DND-41 (cell line): ENCODE measurements at regions not wholly inside any gene's neighbourhood (a gene's known extent, or its start where the extent isn't known, plus 50 kb on each side); places are given as distances from the start of the nearest gene placed in this dataset.

Source experiments
- ATAC-seq: fragments of 200-7000 bp; cut with Tn5 transposase; 3 replicates; pipeline ENCODE4 v1.9.1; 2021; ENCODE audit warnings: low read depth; ENCODE audit not compliant: insufficient read depth
- DNase-seq: peaks from one replicate; pipeline ENCODE4 v3.0.0-alpha.2; 2020
- H2AFZ ChIP-seq: 2 replicates; pipeline ENCODE4 v1.6.0; 2012; ENCODE audit warnings: low read depth, low read length
- H3K27ac ChIP-seq: 2 replicates; pipeline ENCODE4 v1.5.1; 2012; ENCODE audit warnings: low read length, inconsistent platforms
- H3K27me3 ChIP-seq: fragments of 200-600 bp; sonication (generic); 2 replicates; pipeline ENCODE4 v1.6.0; 2012; ENCODE audit warnings: low read length, mild to moderate bottlenecking, inconsistent platforms; ENCODE audit not compliant: insufficient read depth, poor library complexity
- H3K36me3 ChIP-seq: 2 replicates; pipeline ENCODE4 v1.5.1; 2012; ENCODE audit warnings: low read length, inconsistent platforms; ENCODE audit not compliant: insufficient read depth
- H3K4me1 ChIP-seq: 2 replicates; pipeline ENCODE4 v1.5.1; 2012; ENCODE audit warnings: mild to moderate bottlenecking, low read length; ENCODE audit not compliant: insufficient read depth
- H3K4me2 ChIP-seq: 2 replicates; pipeline ENCODE4 v1.6.0; 2012; ENCODE audit warnings: mild to moderate bottlenecking, moderate library complexity, low read length, inconsistent platforms; ENCODE audit not compliant: insufficient read depth
- H3K4me3 ChIP-seq, 2 experiments: fragments of 200-600 bp in 1 of 2; shearing (Covaris generic) in 1 of 2; 2 replicates each; pipeline ENCODE4 v1.5.1; 2012 to 2016; ENCODE audit warnings: inconsistent platforms in 2 of 2, low read length in 2 of 2, mild to moderate bottlenecking in 2 of 2, low read depth in 1 of 2, moderate library complexity in 1 of 2
- H3K79me2 ChIP-seq: 2 replicates; pipeline ENCODE4 v1.6.0; 2012; ENCODE audit warnings: low read length, inconsistent platforms; ENCODE audit not compliant: insufficient read depth
- H3K9ac ChIP-seq: 2 replicates; pipeline ENCODE4 v1.6.0; 2012; ENCODE audit warnings: low read depth, mild to moderate bottlenecking, inconsistent platforms, low read length, moderate library complexity
- H3K9me3 ChIP-seq: 2 replicates; pipeline ENCODE4 v1.5.1; 2012; ENCODE audit warnings: low read length, moderate library complexity, mild to moderate bottlenecking, inconsistent platforms; ENCODE audit not compliant: insufficient read depth, severe bottlenecking
- H4K20me1 ChIP-seq: 2 replicates; pipeline ENCODE4 v1.6.0; 2012; ENCODE audit warnings: low read length; ENCODE audit not compliant: insufficient read depth
- EZH2 ChIP-seq: IDR thresholded peaks from 3 replicates; pipeline ENCODE4 v1.6.1; 2012; ENCODE audit warnings: borderline replicate concordance, low read depth, mild to moderate bottlenecking, moderate library complexity, low read length, inconsistent platforms; ENCODE audit not compliant: severe bottlenecking
- TF ChIP-seq, protein P1 (sequence below): IDR thresholded peaks from 2 replicates; pipeline ENCODE4 v1.5.1; 2012; ENCODE audit warnings: borderline replicate concordance, low read length, moderate library complexity, mild to moderate bottlenecking; ENCODE audit not compliant: poor library complexity, severe bottlenecking; ENCODE audit errors: extremely low read depth

DNA sequence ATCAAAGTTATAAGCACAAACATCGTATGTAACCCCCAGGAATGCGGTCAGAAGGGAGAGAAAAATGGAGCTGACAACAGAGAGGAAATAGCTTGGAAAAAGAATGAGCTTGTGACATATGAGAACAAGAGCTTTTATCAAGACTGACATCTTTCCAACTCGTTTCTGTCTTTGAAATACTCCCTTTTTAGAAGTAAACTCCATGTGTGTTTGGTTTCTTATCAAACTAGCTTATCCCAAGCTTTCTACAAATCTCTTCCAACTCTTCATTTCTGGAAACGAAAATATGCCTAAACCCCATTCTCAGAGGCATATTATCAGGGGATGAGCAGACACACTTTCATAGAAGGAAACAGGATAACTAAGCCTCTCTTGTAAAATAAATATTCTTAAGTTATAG, 235.4 kb downstream of the NAF1 start:
- Histone ChIP-seq H3K4me3 (no peak overlapping the region), H3K9me3 (no peaks in the 10 kb centered on the region), H3K36me3 (no peaks in the 10 kb centered on the region), H3K4me1 (no peaks in the 10 kb centered on the region), H3K4me2 (no peak overlapping the region), H3K27me3 (no peaks in the 10 kb centered on the region), H3K79me2 (no peaks in the 10 kb centered on the region), H4K20me1 (no peaks in the 10 kb centered on the region), H3K9ac (no peak overlapping the region), H3K27ac (no peak overlapping the region), H2AFZ (no peak overlapping the region)
- TF ChIP-seq, protein P1, sequence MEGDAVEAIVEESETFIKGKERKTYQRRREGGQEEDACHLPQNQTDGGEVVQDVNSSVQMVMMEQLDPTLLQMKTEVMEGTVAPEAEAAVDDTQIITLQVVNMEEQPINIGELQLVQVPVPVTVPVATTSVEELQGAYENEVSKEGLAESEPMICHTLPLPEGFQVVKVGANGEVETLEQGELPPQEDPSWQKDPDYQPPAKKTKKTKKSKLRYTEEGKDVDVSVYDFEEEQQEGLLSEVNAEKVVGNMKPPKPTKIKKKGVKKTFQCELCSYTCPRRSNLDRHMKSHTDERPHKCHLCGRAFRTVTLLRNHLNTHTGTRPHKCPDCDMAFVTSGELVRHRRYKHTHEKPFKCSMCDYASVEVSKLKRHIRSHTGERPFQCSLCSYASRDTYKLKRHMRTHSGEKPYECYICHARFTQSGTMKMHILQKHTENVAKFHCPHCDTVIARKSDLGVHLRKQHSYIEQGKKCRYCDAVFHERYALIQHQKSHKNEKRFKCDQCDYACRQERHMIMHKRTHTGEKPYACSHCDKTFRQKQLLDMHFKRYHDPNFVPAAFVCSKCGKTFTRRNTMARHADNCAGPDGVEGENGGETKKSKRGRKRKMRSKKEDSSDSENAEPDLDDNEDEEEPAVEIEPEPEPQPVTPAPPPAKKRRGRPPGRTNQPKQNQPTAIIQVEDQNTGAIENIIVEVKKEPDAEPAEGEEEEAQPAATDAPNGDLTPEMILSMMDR: no peak
- TF ChIP-seq EZH2: no peak
- ATAC-seq (no peak), DNase-seq (no peak)

DNA sequence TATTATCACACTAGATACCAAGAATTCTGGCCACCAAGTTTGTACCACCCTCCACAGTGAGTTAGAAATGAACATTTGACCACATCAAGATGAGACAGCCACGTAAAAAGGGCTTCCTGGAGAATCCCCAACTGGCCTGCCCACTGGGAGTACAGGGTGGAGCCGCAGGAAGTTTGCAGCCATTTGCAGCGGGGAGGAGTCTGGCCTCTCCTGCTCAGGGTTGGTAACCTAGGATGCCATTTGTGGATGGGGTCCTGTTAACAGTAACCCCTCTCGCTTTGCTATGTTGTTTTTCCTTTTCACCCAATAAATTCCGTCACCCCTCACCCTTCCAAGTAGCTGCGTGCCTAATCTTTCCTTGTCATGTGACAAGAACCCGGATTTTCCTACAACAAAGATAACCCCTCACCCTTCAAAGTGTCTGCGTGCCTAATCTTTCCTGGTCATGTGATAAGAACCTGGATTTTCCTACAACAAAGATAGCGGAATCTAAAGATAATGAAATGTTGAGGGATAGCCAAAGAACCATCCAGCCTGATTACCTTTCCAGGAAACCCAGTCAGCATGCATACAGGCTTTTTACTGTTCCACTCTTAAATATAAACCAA, 245.4 kb downstream of the NAF1 start:
- no peaks in the 10 kb centered on the region for H3K9me3 ChIP-seq
- no peak overlapping the region for H3K27ac ChIP-seq
- H3K4me3 ChIP-seq: no peak overlapping the region
- no peak overlapping the region for H3K9ac ChIP-seq
- no peak for DNase-seq
- no peaks in the 10 kb centered on the region for H3K27me3 ChIP-seq
- ATAC-seq: no peak
- H3K36me3 ChIP-seq: no peaks in the 10 kb centered on the region
- TF ChIP-seq, protein P1: no peak
- no peak for TF ChIP-seq EZH2
- H3K79me2 ChIP-seq: no peaks in the 10 kb centered on the region
- no peaks in the 10 kb centered on the region for H3K4me1 ChIP-seq
- H4K20me1 ChIP-seq: no peaks in the 10 kb centered on the region
- H2AFZ ChIP-seq: no peak overlapping the region
- no peak overlapping the region for H3K4me2 ChIP-seq

DNA sequence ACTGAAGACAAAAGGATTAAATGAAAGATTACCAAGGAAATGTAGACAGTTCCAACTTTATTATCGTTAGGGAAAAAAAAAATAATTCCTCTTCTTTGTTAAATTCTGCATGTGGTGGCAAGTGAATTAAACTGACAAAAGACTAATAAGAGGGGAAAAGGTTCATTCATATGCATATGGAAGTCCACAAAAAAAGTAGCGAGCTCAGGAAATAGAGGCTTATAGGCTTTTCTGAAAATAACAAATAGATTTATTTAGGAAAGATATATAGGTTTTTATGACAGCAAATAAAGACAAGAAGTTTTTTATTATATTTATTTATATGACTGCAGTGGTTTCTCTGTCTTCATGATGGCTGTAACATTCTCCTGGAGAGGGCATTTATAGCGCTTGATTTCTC, 246.0 kb downstream of the NAF1 start:
- H3K4me1 ChIP-seq: no peaks in the 10 kb centered on the region

More for the DNA sequence above, 246.0 kb downstream of the NAF1 start:
- H3K4me2 ChIP-seq: no peak overlapping the region
- no peaks in the 10 kb centered on the region for H3K79me2 ChIP-seq
- H4K20me1 ChIP-seq: no peaks in the 10 kb centered on the region
- no peak for DNase-seq
- H3K4me3 ChIP-seq: no peak overlapping the region
- ATAC-seq: no peak
- TF ChIP-seq, protein P1: no peak
- no peak for TF ChIP-seq EZH2
- H3K9ac ChIP-seq: no peak overlapping the region
- no peak overlapping the region for H2AFZ ChIP-seq
- H3K9me3 ChIP-seq: no peaks in the 10 kb centered on the region
- no peaks in the 10 kb centered on the region for H3K36me3 ChIP-seq
- no peaks in the 10 kb centered on the region for H3K27me3 ChIP-seq
- no peak overlapping the region for H3K27ac ChIP-seq
